Spleen (tissue), 11 donors: ENCODE measurements at regions not wholly inside any gene's neighbourhood (a gene's known extent, or its start where the extent isn't known, plus 50 kb on each side); places are given as distances from the start of the nearest gene placed in this dataset.
A peak's percentile ranks its signal among the peaks of the same experiment; 100 is the strongest.

Source experiments
- DNase-seq: peaks from one replicate; pipeline ENCODE4 v3.0.0-alpha.2; 2020
- H3K27ac ChIP-seq, 8 donors: fragments of 200-600 bp; sonication (generic) in 7 of 8; 1 replicate in 4 of 8; 2 replicates in 4 of 8; pipeline versions ENCODE4 v1.5.0 to v1.8.0; 2016 to 2021; ENCODE audit warnings: inconsistent platforms in 4 of 8, mild to moderate bottlenecking in 4 of 8, moderate library complexity in 1 of 8
- H3K27me3 ChIP-seq, 7 donors: fragments of 200-600 bp; sonication (generic) in 6 of 7; replicated peaks in 1 of 7; 1 replicate in 4 of 7; 2 replicates in 3 of 7; pipeline versions ENCODE4 v1.5.0 to v1.8.0; 2016 to 2021; ENCODE audit warnings: inconsistent platforms in 3 of 7, mild to moderate bottlenecking in 1 of 7
- H3K36me3 ChIP-seq, 6 donors: fragments of 200-600 bp; sonication (generic) in 5 of 6; 1 replicate in 4 of 6; 2 replicates in 2 of 6; pipeline versions ENCODE4 v1.5.0 to v1.8.0; 2016 to 2021; ENCODE audit warnings: inconsistent platforms in 2 of 6
- H3K4me1 ChIP-seq, 6 donors: fragments of 200-600 bp; sonication (generic) in 5 of 6; 1 replicate in 3 of 6; 2 replicates in 3 of 6; pipeline versions ENCODE4 v1.5.0 to v1.8.0; 2016 to 2021; ENCODE audit warnings: inconsistent platforms in 3 of 6
- H3K4me3 ChIP-seq, 8 donors: fragments of 200-600 bp; sonication (generic) in 7 of 8; 1 replicate in 4 of 8; 2 replicates in 4 of 8; pipeline versions ENCODE4 v1.5.0 to v1.8.0; 2016 to 2021; ENCODE audit warnings: inconsistent platforms in 4 of 8, mild to moderate bottlenecking in 4 of 8, moderate library complexity in 2 of 8
- H3K9me3 ChIP-seq, 8 donors: fragments of 200-600 bp; sonication (generic) in 7 of 8; 1 replicate in 4 of 8; 2 replicates in 4 of 8; pipeline versions ENCODE4 v1.5.0 to v1.8.0; 2016 to 2021; ENCODE audit warnings: inconsistent platforms in 4 of 8
- CTCF ChIP-seq, 11 experiments: fragments of 200-600 bp in 7 of 11; fragments of 450-650 bp in 4 of 11; sonication (generic) in 4 of 11; IDR thresholded peaks in 8 of 11; conservative IDR thresholded peaks in 3 of 11; 1 replicate in 7 of 11; 2 replicates in 4 of 11; pipeline versions ENCODE4 v1.4.0 to v1.8.0; 2016 to 2021; ENCODE audit warnings: antibody characterized with exemption in 11 of 11, inconsistent platforms in 4 of 11, mild to moderate bottlenecking in 1 of 11
- POLR2A ChIP-seq, 3 donors: fragments of 450-650 bp; IDR thresholded peaks; one replicate each; pipeline ENCODE4 v1.5.1; 2017; ENCODE audit warnings: antibody characterized with exemption in 3 of 3, mild to moderate bottlenecking in 1 of 3
- POLR2AphosphoS5 ChIP-seq, 3 donors: sonication (generic); formaldehyde crosslinking; IDR thresholded peaks; one replicate each; pipeline ENCODE4 v1.5.1; 2017; ENCODE audit warnings: antibody characterized with exemption in 3 of 3
- WGBS, 5 donors: extraction: QIAGEN DNeasy Blood & Tissue Kit in 3 of 5; methylation state at CpG; one replicate each; pipeline versions ENCODE4 v1.1.5 to v1.1.7; 2013 to 2018; 5-methylcytosine and 5-hydroxymethylcytosine counted together
- intact Hi-C: fragments of 100-400 bp; cut with DNase I; formaldehyde crosslinking; loops from one replicate; pipeline ENCODE4 v1.15.0; 2023; ENCODE audit warnings: low total_unique reads
- donor health status: healthy with polysubstance abuse.
- donor health status: DM: no; HTN: no; CAD: no; lungs with moderate emphysema.
- donor health status: DM: no; HTN: no; CAD: no.
- donor health status: Bipolar disorder and iron deficiency.
- donor health status: healthy.
- donor health status: DM: no; HTN: no; CAD: no.
- donor health status: DM: yes; HTN: yes; CAD: no.

- no peak for DNase-seq
- WGBS, 5 donors = 56 to 72% (median 66%) methylated on average over 3 of the region's 3 CpGs
- Histone ChIP-seq H3K36me3 (no peaks in the 10 kb centered on the region), H3K4me1 (peaks cover 0 to 19% (median 13%) of the 10 kb centered on the region in 6 donors), H3K27me3 (peaks cover 0 to 82% (median 39%) of the 10 kb centered on the region in 7 donors), H3K4me3 (no peak overlapping the region), H3K27ac (no peak overlapping the region), H3K9me3 (peaks cover 0 to 16% (median 0%) of the 10 kb centered on the region in 8 donors)
- no peak for TF ChIP-seq POLR2A (IDR thresholded peaks at IDR 0.05)
- TF ChIP-seq POLR2AphosphoS5 (IDR thresholded peaks at IDR 0.05) = no peak
- no peak for TF ChIP-seq CTCF (IDR thresholded peaks at IDR 0.05 in 8 of 11, conservative IDR thresholded peaks at IDR 0.05 in 3 of 11)
- intact Hi-C loops = no loop called here
Observed at GRCh38 chr12:114483996-114484395, 78.1 kb upstream of the TBX5 start.

- peaks cover 0 to 19% (median 13%) of the 10 kb centered on the region in 6 donors for H3K4me1 ChIP-seq
- 2 to 10% (median 8%) methylated on average over 6 of the region's 6 CpGs for WGBS, 5 donors
- TF ChIP-seq CTCF (IDR thresholded peaks at IDR 0.05 in 8 of 11, conservative IDR thresholded peaks at IDR 0.05 in 3 of 11) (no peak), POLR2AphosphoS5 (IDR thresholded peaks at IDR 0.05) (no peak), POLR2A (IDR thresholded peaks at IDR 0.05) (no peak)
- H3K36me3 ChIP-seq = no peaks in the 10 kb centered on the region
- intact Hi-C loops = no loop called here
- H3K27me3 ChIP-seq = peaks cover 0 to 84% (median 53%) of the 10 kb centered on the region in 7 donors
- H3K9me3 ChIP-seq = peaks cover 0 to 12% (median 0%) of the 10 kb centered on the region in 8 donors
- H3K27ac ChIP-seq = no peak overlapping the region
- DNase-seq = no peak
- no peak overlapping the region for H3K4me3 ChIP-seq
Observed at GRCh38 chr12:114481200-114481535, 75.2 kb upstream of the TBX5 start.

DNA sequence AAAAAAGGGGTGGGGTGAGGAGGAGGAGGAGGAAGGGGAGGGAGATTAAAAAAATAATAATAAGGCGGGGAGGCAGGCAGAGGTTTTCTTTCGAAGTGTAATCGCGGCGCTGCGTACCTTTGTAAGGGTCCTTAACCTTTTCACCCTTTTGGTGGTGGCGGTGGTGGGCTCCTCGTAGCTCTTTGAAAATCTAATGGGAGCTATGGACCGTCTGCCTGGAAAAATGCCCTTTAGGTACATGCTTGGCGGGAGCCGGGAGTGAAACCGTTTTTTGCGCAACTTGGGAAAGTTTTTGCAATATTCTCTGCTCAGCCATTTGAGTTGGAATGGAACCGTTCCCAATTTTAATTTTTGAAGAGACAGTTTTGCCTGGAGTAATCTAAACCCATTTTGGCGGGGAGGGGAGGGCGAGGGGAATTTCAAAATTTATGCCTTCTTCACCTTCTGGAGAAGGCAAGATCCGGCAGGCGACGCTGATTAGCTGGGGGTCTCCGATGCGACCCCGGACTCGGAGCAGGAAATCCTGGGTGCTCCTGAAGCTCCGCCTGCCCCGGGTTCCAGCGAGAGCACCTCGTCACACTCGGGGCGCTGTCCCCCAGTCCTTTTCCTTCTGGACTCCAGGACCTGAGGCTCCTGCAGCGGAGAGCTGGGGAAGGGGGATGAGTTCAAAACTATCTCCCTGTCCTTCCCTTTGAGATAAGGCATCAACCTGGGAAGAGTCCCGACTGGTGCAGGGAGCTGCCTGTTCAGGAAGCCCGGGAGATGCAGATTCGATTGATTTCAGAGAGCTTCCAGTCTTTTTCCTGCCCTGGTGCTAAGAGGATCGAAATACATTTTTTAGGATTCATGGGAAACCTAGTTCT lies 74.6 kb upstream of the TBX5 start:
- no peak for DNase-seq
- Histone ChIP-seq H3K9me3 (peaks cover 0 to 9% (median 0%) of the 10 kb centered on the region in 8 donors), H3K4me1 (peaks cover 0 to 19% (median 13%) of the 10 kb centered on the region in 6 donors), H3K27me3 (peaks cover 0 to 87% (median 53%) of the 10 kb centered on the region in 7 donors), H3K27ac (no peak overlapping the region), H3K36me3 (no peaks in the 10 kb centered on the region), H3K4me3 (peak overlapping the region in 3 of 8 donors; percentile 2 to 45 (median 19))
- intact Hi-C loops = no loop called here
- TF ChIP-seq POLR2A (IDR thresholded peaks at IDR 0.05) = no peak
- TF ChIP-seq POLR2AphosphoS5 (IDR thresholded peaks at IDR 0.05) = no peak
- TF ChIP-seq CTCF (IDR thresholded peaks at IDR 0.05 in 8 of 11, conservative IDR thresholded peaks at IDR 0.05 in 3 of 11) = no peak
- WGBS, 5 donors = 3 to 7% (median 6%) methylated on average over 34 of the region's 34 CpGs

DNA sequence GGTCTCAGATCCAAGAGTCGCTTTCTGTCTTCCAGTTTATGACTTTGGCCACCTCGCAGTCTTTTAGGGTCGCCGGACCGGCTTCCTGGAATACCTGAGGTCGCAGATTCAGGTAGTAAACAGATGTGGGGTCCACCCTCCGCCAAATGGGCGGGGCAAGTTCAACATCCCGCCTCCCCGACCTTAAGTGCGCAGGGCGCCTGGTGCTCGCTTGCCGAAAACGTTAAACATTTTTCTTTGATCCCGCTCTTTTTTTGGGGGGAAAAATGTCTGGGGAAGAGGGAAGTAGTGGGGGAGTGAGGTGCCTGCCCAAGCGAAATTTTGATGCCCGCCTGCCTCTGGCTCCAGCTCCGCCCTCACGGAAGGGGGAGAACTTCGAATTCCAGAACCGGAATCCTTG lies 73.9 kb upstream of the TBX5 start:
- 4 to 6% (median 5%) methylated on average over 22 of the region's 22 CpGs for WGBS, 5 donors
- Histone ChIP-seq H3K27me3 (peaks cover 0 to 92% (median 53%) of the 10 kb centered on the region in 7 donors), H3K27ac (no peak overlapping the region), H3K4me3 (peak overlapping the region in 3 of 8 donors; percentile 2 to 45 (median 19)), H3K4me1 (peaks cover 0 to 19% (median 13%) of the 10 kb centered on the region in 6 donors), H3K9me3 (peaks cover 0 to 3% (median 0%) of the 10 kb centered on the region in 8 donors), H3K36me3 (no peaks in the 10 kb centered on the region)
- intact Hi-C loops = no loop called here
- no peak for DNase-seq
- no peak for TF ChIP-seq CTCF (IDR thresholded peaks at IDR 0.05 in 8 of 11, conservative IDR thresholded peaks at IDR 0.05 in 3 of 11)
- no peak for TF ChIP-seq POLR2AphosphoS5 (IDR thresholded peaks at IDR 0.05)
- TF ChIP-seq POLR2A (IDR thresholded peaks at IDR 0.05) = no peak
